GM18507 (cell line): ENCODE measurements at regions not wholly inside any gene's neighbourhood (a gene's known extent, or its start where the extent isn't known, plus 50 kb on each side); places are given as distances from the start of the nearest gene placed in this dataset.

Experiments
- DNase-seq: peaks from one replicate; pipeline ENCODE4 v3.0.0; 2011; ENCODE audit warnings: low read depth; ENCODE audit not compliant: insufficient read length; ENCODE audit errors: extremely low spot score
- FAIRE-seq: peaks from 2 replicates; lab custom pipeline; 2011; peaks lifted over from hg19 to GRCh38; lab: Jason Lieb, UNC

DNA sequence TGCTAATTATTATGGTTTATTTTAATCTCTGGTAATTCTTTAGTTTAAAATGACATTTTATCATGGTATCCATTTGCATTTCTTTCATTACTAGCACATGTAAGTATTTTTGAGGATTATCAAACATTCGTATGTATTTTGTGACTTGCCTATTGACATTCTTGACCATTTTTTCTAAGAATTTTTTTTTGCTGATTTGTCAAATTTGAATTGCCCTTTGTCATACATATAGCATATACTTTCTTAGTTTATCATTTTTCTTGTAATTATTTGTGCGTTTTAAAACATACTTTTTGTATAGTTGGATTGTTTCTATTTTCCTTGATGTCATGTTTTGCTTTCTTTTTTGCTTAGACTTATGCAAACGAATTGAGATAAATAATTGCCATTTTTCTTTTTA, 358.5 kb upstream of the RBMS3 start:
- no peak for FAIRE-seq
- no peak for DNase-seq

DNA sequence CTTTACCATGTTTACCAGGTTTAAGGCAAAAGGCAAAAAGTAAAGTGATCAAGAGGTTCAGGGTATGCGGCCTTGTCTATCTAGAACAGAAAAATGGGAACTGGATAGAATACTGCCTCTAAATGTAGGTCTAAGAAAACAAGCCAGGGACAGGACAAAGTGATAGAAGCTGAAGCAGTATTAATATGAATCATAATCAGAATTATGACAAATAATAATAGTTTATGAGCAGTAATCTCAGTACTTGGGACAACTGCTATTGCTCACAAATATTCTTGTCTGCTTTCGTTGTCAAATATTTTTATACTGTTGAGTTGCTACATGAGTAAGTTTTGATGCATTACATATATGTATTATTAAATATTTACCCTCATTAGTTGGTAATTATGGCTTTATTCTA, 356.9 kb upstream of the RBMS3 start:
- no peak for FAIRE-seq
- no peak for DNase-seq

GRCh38 chr3:28924744-28925360, 356.0 kb upstream of the RBMS3 start:
- peak; percentile 31 for FAIRE-seq
- no peak for DNase-seq

DNA sequence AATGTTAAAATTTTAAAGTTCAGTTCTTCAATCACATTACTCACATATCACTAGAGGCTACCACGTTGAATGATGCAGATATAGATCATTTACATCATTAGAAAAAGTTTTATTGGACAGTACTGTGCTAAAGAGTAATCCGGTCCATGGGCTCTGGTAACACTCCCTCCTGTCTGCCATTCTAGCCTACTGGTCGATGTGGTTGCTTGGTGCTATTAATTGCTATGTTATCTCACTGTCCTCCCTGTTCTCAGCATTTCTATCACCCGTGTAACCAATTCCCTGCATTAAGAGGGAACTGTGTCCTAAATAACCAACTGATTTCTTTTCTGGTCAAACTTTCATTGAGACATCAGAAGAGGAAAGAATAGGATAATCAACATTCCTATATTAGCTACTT, 347.5 kb upstream of the RBMS3 start:
- no peak for FAIRE-seq
- no peak for DNase-seq

GRCh38 chr3:28934126-28934813, 346.6 kb upstream of the RBMS3 start:
- FAIRE-seq (no peak), DNase-seq (no peak)

- DNase-seq (no peak), FAIRE-seq (peak; percentile 69)
These were observed 345.7 kb upstream of the RBMS3 start for GRCh38 chr3:28935146-28935545.

DNA sequence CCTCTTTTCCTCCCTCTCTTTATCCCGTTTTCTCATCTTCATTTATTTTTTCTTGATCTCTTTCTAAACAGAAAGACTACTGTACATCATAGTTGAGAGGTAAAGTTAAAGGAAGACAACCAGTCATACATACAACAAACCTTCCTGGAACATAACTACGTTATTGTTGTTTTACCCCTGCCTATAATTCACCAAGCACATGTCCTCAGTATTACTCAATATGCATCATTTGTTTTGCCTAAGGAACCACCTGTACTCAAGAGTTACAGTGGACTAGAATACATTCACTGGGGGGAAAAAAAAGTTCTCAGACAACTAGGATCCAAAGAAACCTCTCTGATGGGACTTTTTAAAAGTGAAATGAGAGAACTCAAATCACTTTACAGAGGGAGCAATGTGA, 344.7 kb upstream of the RBMS3 start:
- FAIRE-seq (no peak), DNase-seq (no peak)

- peak; percentile 15 for DNase-seq
- FAIRE-seq: peak; percentile 91
These were observed 340.3 kb upstream of the RBMS3 start for GRCh38 chr3:28940530-28940929.

DNA sequence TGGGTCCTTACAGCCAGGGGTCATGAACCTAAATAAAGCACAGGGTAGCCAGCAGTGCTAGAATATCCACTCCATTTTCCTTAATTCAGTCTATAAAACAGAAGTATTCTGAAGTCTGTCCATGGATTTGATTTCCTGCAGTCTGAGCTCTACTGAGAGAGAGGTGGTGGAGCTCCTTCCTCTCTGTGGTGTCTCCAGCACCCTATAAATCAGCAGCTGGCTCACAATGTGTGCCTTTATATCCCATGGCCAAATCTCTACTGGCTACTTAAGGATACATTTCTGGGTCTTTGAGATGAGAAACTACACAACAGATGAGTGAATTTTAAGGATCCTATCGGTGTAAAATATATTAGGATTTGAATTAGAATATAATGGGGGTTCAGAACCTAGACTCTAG, 339.9 kb upstream of the RBMS3 start:
- FAIRE-seq (no peak), DNase-seq (no peak)

GRCh38 chr3:28947061-28947460, 333.8 kb upstream of the RBMS3 start:
- DNase-seq: no peak

DNA sequence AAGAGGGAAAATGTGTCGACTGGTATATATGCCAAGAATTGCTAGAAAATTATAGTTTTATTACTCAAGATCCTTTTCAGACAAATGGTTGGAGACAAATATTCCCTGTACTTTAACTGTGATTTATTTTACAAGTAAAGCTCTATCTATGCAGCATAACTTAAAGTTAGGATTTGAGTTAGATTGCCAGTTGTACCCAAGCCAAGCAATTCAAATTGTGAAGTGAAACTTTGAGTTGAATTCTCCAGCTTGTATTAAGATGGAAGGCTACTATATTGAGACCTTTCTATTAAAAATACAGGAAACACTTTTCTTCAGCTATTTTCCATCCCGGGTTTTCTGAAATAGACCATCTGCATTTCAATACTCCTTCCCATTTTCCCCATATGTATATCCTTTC, 333.1 kb upstream of the RBMS3 start:
- DNase-seq: no peak
- no peak for FAIRE-seq

More at GRCh38 chr3:28947061-28947460, 333.8 kb upstream of the RBMS3 start:
- no peak for FAIRE-seq

DNA sequence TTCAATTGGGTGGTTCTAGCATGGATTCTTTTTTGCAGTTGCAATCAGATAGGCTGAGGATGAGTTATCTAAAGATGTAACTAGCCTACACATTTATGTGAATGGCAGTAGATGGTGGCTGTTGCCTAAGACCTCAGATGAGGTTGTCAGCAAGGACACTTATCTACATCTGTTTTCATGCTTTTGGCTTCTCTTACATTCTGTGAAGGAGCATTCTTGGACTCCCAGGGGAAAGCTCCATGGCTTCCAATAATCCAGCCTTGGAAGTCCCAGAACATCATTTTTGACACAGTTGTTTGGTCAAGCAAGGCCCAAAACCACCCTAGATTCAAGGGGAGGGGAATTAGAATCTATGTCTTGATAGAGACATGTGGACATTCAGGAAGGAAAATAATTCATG, 332.2 kb upstream of the RBMS3 start:
- DNase-seq (no peak), FAIRE-seq (no peak)

GRCh38 chr3:28949580-28949979, 331.3 kb upstream of the RBMS3 start:
- FAIRE-seq (no peak), DNase-seq (no peak)

DNA sequence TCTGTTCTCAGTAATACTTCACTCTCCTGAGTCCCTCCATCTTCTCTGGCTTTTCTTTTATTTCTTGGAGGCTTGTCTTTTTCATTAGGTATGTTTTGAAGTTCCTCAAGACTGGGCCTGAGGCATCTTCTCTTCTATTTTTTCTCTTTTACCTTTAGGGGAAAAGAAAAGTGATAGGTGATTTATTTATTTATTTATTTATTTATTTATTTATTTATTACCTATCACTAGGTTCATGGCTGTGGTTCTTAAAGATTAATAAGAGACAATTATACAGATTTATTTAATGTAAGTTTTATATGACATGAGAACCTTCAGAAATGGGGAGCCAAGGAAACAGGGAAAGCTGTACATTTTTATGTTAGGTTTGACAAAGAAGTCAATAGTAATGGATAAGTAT, 330.3 kb upstream of the RBMS3 start:
- FAIRE-seq (no peak), DNase-seq (no peak)

GRCh38 chr3:28951772-28952556, 328.9 kb upstream of the RBMS3 start:
- peak; percentile 36 for FAIRE-seq

GRCh38 chr3:28958656-28959055, 322.2 kb upstream of the RBMS3 start:
- FAIRE-seq (no peak), DNase-seq (no peak)

More at GRCh38 chr3:28951772-28952556, 328.9 kb upstream of the RBMS3 start:
- DNase-seq: no peak

GRCh38 chr3:28971156-28971555, 309.7 kb upstream of the RBMS3 start:
- FAIRE-seq (no peak), DNase-seq (no peak)

- DNase-seq (no peak), FAIRE-seq (no peak)
These were observed 307.9 kb upstream of the RBMS3 start for GRCh38 chr3:28972921-28973320.

- FAIRE-seq (no peak), DNase-seq (no peak)
These were observed 307.3 kb upstream of the RBMS3 start for GRCh38 chr3:28973609-28974008.

DNA sequence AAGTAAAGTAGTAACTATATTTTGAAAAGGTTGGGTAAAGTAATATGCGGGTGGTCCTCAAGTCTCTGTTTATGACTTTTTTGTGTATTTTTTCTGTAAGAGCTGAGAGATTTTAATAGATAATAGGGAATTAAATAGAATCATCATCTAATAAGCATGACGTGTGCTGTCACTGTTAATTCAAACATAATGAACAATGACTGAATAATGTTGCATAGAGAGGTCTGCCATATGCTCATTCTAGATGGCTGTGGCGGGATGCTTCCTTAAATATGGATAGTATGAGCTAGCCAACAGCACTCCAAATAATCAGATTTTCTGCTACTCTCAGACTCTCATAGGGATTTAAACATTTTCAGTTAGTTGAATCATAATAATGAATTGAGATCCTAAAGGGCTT, 302.8 kb upstream of the RBMS3 start:
- no peak for DNase-seq
- FAIRE-seq: no peak

DNA sequence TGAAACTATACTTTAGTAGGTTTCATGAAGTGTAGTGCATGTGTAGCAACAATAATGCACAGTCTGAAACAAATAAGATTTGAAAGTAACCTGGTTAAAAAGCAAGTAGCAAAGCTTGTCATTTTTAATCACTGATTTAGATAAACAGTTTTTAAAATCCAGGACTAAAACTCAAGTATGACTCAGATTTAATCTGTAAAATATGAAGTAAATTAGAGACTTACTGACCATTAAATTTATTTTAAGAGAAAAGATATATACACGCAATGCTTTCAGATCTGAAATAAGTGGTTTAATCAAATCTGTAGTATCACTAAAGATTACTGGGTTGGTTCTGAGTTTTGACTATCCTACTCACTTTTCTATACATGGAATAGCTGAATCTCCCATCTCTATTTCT, 300.7 kb upstream of the RBMS3 start:
- DNase-seq: no peak
- FAIRE-seq: no peak
